ENCODE measurements at regions not wholly inside any gene's neighbourhood (a gene's known extent, or its start where the extent isn't known, plus 50 kb on each side); places are given as distances from the start of the nearest gene placed in this dataset.
"Not testable (repeated sequence)": the region's sequence is repeated elsewhere in the genome, so short reads cannot be mapped to it uniquely, and the experiment has no call there.

DNA sequence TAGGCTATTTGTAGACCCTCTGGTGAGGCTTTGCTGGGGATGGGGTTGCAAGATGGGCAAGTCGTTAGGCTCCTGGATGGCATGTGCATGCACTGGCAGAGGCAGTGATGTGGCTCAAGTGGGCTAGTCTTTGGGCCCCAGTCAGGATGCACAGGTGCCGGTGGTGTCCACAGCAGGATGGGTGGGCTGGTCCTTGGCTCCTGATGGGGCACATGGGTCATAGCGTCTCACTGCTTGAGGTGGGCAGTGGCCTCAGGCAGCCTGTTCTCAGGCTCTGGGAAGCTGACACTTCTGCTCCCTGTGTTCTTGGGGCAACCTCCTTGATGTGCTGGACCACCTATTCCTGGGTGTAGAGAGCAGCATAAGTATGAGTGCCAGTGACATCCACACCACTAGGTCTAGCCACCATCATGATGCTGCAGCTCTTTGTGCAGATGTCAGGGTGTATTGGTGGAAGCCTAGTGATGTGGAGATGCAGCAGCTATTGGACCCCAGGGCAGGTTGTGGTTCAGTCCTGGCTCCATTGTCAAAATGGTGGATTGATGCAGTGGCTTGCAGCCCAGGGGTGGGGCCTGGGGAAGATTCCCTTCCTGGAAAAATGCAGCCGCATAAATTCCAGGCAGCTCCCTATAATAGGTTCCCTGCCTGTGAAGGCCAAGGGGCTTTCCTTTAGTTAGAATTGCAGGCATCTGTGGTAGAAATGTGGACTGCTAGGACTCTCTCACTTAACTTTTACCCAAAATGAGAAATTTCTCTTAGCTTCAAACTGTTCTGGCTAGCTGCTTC, 742.5 kb upstream of the MDGA2 start:
- DNase-seq (ENCODE audit: low read depth) = no peak

DNA sequence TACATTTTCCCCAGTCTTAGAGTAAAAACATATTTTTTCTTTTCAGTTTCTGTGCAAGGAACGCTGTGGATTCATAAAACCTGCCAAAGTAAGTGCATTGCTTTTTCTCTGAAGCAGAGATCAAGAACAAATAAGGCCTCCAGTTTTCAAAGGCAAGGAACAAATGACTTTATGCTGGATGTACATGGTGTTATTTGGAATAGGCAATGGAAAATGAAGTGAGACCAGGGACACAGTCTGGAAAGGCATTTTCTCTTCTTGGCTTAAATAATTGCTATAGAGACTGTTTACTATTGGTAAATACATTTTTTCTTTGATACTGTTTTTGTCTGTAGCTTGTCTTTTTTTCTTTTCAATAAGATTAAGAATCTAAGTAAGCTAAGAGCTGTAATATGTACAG, 725.9 kb upstream of the MDGA2 start:
- no peak for DNase-seq (ENCODE audit: low read depth)

DNA sequence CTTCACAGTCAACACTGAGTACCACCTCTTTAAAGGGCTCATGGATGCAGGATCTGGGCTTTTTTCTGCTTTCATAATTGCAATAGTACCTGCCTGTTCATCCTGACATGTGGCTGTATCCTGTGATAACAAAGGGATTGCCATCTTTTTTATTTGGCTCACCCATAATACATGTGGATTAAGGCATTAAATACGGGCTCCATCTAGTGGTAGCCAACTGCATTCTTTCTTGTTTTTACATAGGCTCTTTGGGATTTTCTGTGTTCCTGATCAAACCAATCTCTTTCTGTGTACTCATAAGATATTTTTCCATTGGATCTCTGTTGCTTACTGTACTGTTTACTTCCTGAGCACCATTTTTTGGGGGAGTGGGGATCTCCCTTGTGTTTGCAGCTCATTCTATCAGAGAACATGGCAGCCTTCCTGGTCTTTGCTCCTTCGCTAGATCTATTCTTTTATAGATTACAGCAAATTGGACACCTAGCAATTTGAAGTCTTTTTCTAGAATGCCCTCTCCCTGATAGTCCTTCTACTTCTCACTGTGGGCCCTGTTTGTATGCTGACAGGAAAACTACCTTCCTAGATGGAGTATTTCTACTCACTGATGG, 723.4 kb upstream of the MDGA2 start:
- peak; percentile 59 for DNase-seq (ENCODE audit: low read depth)

DNA sequence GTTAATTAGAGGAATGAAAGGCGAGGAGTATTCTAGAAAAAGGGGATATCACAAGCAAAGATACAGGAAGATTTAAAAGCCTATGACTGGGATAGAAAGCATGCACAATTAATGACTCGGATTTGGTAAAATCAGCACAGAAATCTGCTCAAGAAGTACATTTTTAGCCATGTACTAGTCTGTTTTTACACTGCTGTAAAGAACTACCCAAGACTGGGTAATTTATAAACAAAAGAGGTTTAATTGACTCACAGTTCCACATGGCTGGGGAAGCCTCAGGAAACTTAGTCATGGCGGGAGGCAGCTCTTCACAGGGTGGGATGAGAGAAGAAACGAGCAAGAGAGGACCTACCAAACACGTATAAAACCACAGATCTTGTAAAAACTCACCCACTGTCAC, 716.3 kb upstream of the MDGA2 start:
- DNase-seq (ENCODE audit: low read depth) = no peak

DNA sequence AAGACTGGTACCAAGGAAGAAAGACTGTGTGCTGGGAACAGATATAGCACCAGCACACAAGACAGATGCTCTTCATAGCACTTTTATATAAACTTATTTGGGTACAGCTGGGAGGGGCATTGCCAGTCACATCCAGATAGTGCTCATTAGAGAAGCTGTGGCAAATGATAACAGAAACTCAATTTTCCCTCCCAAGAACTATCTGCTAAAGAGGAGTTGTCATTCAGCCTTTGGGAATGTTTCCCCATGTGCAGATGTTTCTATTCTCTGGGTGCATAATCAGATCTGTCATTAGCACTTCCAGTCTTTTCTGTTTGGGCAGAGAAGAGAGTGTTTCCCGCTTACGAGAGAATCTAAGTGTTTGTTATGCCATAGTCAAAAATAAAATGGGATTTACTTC, 714.9 kb upstream of the MDGA2 start:
- DNase-seq (ENCODE audit: low read depth) = no peak

DNA sequence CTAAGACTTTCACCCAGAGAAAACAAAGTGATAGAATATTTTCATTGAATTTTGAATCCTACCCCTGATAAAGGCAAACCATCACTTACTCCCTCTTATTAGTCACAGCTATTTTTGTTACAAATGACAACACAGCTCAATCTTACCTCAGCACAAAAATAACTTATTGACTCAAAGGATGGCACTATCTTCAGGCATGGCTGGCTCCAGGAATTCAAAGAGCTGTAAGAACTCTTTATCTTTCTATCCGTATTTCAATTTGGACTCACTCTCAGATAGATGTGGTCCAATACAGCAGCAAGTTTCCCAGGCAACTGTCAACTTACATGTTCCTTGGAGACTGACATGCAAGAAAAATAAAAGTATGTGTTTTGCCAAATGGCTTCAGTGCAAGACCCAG, 709.4 kb upstream of the MDGA2 start:
- peak; percentile 14 for DNase-seq (ENCODE audit: low read depth)

DNA sequence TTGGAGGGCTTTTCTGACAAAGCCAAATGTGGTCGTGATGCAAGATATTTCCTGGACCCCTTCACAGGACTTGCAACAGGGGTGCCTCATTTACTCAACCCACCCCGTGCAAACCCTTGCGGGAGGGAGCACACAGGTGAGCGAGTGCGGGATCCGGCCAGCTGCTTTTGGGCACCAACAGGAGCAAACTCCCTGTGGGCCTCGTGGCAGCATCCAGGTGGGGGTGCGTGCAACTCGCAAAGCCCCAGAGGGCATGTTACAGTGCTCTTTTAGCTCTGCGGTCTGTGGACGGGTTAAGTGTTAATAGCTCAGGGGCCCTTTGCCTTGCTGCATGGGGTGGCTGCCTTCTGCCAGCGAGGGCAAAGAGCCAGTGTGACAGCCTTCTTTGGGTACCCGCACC, 707.6 kb upstream of the MDGA2 start:
- no peak for DNase-seq (ENCODE audit: low read depth)

DNA sequence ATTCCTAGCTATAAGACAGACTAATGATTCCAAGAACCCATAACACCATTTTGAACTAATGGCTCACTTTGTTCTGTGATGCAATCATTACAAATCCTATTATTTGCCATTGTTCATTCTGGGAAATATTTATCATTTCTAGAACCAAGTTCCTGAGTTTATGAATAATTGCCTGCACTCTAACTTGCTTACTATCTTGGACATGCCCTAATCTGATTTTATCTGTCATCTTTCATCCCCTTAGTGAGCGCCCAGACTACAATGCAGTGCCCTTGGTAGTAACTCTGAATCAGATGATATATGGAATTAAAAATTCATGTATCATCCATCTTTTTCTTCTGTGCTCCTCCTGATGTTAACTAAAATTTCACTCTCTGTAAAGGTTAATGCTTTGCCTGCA, 703.1 kb upstream of the MDGA2 start:
- no peak for DNase-seq (ENCODE audit: low read depth)

DNA sequence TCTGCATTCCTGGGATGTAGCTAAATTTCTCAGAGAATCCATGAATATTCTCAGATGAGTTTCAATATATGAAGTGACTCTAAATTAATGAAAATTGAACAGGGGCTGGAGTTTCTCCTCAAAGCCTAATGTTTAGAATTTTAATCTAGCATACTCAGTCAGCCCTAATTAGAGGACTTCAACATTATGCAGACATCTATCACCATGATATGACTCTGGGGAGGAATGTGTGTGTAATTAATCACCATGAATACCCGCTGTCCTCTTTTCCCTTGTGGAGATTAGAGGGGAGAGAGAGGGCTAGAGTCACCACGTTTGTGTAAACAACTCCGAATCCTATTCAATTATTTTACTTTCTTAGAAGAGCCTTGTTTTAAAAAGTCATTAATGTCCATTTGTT, 698.6 kb upstream of the MDGA2 start:
- DNase-seq (ENCODE audit: low read depth) = no peak

DNA sequence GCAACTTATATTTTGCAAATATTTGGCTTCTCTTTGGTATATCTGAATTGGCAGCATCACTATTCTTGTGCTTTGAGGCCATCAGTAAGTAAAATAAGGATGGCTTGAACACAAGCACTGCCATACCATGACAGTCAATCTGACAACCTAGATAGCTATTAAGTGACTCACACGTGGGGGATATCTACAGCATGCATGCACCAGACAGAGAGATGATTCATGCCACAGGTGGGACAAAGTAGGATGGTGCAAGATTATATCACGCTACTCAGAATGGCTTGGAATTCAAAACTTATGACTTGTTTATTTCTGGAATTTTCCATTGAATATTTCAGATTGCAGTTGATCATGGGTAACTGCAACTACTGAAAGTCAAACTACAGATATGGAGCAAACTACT, 675.6 kb upstream of the MDGA2 start:
- DNase-seq (ENCODE audit: low read depth) = peak; percentile 40

DNA sequence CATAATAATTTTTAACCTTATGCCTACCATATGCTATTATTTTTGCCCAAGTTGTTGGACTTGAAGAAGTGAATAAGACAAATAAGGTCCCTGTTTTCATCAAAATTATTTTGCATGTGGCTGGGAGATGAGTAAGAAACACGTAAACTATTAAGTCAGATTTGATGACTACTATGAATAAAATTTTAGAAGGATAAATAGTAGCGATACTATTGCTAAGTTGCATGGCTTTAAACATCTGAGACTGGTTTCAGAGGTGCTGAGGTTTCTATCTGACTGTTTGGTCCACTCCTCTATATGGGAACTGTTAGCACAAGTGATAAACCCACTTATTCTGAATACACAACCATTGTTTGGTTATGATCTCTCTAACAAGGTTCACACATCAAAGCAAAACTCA, 674.3 kb upstream of the MDGA2 start:
- no peak for DNase-seq (ENCODE audit: low read depth)

DNA sequence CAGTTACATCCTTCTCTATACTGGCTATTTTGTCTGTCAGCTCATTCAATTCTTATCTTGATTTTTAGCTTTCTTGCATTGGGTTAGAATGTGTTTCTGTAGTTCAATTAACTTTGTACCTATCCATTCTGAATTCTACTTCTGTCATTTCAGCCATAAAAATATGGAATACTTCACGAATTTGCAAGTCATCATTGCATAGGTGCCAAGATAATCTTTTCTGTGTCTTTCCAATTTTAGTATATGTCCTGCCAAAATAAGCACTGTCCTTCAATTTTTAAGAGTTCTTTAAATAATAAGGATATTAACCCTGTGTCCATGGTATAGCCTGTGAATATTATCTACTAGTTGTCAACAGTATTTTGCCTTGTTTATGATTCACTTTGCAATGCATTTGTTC, 665.7 kb upstream of the MDGA2 start:
- no peak for DNase-seq (ENCODE audit: low read depth)

DNA sequence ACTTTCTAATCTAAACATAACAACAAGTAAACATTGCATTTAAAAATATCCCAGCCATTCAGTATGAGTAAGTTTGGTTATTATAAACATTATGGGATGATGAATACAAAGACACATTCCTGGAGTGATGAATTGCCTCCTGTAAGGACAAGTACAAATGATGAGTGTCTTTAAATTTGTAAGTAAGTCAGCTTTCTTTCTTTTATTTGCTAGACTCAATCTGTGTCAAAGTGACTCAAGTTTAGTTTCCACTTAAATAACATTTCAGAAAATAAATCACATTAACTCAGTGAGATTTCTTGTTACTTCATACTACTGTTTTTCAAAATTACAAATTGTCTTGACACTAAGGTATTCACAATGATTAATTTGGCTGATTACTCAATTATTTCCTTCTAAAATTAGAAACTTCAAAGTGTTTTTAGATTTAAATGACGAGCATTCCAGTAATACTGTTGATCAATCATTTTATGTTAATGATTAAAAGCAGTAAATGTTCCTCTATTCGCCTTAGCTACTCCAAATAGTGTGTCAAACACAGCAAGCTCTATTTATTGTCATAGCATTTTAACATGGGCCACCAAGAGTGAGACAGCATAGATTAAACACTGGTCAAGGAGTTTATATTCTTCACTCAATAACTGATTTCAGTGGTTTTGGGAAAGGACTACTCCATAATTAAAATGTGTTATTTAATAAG, 658.0 kb upstream of the MDGA2 start:
- peak; percentile 80 for DNase-seq (ENCODE audit: low read depth)

DNA sequence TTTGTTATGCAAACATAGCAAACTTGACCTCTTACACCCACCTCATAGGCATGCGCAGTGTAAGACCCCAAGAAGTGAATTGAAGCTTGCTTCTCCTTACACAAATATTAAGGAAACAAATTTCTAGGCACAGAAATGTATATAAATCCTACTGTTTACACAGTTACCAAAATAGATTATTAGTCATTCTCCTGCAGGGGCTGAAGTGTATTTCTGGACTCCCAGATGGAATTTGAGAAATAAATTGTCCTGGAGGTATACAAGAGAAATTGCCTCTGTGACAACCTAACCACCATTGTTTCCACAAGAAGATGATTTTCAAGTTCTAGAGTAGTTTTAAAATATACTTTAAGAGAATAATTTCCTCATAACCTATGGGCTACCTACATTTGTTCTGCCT, 656.0 kb upstream of the MDGA2 start:
- peak; percentile 46 for DNase-seq (ENCODE audit: low read depth)

DNA sequence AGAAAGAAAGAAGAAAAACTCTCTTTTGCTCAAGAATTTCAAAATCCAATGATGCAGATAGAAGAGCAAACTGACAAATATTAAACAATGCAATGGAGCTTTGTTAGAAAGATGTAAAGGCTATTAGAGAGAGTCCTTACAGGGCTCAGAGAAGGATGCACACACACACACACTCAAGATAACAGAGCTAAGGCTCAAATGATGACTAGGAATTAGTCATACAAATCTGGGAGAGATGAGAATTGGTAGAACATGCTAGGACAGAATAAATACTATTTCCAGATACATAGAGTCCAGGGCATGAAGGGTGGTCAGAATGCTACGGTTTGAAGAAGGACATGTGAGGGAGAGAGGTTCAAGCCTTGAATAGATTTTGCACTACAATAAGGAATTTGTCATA, 650.1 kb upstream of the MDGA2 start:
- peak; percentile 17 for DNase-seq (ENCODE audit: low read depth)

DNA sequence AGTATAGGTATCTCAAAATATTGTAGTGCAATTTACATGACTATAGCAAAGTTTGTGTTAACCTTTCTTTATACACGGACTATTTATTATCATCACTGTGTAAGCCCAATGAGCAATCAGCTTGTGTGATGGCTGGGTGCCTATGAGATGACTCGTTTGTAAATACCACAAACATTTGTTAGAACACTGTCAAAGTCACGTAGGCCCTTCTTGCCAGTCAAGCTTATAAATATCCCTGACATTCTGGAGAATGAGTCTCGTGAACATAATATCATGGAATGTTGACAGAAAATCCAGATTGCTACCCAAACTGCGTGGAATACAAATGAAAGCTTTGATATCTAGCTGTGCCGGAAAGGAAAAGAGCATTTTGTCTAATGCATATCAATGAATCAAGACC, 648.3 kb upstream of the MDGA2 start:
- peak; percentile 89 for DNase-seq (ENCODE audit: low read depth)

DNA sequence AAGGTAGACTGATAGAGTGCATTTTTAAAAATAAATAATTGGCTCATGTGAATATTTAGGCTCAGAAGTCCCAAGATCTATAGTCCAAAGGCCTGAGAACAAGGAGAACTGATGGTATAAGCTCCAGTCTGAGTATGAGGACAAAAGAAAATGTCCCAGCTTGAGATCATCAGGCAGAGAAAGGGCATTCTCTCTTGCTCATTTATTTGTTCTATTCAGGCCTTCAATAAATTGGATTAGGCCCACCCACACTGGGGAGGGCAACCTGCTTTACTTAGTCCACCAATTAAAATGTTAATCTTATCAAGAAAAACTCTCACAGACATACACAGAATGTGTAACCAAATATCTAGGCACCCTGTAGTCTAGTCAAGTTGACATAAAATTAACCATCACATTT, 644.4 kb upstream of the MDGA2 start:
- no peak for DNase-seq (ENCODE audit: low read depth)

DNA sequence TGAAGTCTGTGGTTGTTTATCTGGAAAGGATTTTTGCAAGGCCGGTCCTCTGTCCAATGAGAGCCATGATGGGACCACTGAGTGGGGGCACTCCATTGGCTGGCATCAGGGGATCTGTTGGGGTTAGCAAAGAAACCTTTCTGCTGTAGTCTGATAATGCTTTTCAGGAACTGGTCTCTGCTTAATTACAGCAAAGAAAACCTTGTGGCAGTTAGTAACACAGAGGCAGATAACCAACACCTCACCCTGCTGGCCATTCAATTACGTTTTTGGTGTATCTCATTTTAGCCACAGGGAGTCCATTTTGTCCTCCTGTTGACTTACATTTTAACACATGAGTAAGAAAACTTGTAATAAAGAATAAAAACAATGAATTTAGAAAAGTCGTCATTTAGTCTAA, 629.3 kb upstream of the MDGA2 start:
- DNase-seq (ENCODE audit: low read depth) = no peak

DNA sequence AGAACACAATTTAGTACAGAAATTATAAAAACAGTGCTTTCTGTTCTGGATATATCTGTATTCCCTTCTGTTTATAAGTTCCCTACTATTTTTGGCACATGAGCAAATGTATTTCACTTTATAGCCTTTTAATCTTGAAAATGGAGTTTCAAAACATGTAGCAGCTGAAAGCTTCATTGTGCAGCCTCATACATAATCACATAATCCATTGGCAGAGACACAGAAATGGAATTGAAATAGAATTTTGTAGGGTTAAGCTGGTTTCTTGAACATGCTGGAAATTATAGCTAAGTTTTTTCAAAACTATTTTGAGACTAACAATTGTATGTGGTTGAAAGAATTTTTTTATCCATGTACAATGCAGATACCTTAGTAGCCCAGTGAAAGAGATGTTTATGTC, 614.3 kb upstream of the MDGA2 start:
- no peak for DNase-seq (ENCODE audit: low read depth)

DNA sequence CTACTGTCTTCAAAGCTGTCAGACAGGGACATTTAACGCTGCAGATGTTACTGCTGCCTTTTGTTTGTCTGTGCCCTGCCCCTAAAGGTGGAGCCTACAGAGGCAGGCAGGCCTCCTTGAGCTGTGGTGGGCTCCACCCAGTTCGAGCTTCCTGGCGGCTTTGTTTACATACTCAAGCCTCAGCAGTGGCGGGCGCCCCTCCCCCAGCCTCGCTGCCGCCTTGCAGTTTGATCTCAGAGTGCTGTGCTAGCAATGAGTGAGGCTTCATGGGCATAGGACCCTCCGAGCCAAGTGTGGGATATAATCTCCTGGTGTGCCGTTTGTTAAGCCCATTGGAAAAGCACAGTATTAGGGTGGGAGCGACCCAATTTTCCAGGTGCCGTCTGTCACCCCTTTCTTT, 609.8 kb upstream of the MDGA2 start:
- DNase-seq (ENCODE audit: low read depth) = not testable (repeated sequence)

DNA sequence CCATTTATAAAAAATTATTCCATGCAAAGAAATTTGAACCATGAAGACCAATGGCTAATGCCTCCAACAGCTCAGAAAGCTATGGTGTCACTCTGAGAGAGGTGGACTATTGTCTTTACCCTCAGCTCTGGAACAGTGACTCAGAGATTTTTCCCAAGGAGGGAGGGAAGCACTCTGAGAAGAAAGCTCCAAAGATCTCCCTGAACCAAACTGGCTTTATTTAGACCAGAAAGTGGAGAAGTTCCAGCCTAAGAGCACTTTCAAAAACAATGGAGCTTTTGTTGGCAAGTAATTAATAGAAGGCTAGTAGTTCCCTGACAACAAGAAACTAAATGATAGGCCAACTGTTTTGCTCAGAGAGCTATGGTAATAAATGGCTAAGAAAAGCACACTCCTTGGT, 599.9 kb upstream of the MDGA2 start:
- peak; percentile 38 for DNase-seq (ENCODE audit: low read depth)

DNA sequence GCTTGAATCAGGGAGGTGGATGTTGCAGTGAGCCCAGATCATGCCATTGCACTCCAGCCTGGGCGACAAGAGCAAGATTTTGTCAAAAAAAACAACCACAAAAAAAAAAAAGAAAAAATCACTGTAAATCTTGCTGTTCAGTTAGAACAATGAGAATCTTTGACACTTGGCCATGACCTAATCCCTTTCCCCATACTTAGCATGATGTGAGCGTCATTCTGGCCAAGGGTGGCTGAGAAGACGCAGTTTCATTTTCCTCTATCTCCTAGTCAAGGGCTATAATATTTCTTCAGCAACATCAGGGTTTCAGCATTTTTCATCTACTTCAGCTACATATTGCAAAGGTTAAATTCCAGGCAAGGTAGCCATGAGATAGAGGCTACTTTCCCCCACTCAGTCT, 599.4 kb upstream of the MDGA2 start:
- no peak for DNase-seq (ENCODE audit: low read depth)

DNA sequence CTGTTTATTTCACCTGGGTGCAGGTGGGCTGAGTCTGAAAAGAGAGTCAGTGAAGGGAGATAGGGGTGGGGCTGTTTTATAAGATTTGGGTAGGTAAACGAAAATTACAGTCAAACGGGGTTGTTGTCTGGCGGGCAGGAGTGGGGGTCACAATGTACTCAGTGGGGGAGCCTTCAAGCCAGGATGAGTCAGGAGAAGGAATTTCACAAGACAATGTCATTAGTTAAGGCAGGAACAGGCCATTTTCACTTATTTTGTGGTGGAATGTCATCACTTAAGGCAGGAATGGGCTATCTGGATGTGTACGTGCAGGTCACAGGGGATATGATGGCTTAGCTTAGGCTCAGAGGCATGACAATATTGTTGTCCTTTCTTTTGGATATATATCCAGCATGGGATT, 592.5 kb upstream of the MDGA2 start:
- not testable (repeated sequence) for DNase-seq (ENCODE audit: low read depth)
